CD4-positive, alpha-beta memory T cell (primary cell): ENCODE measurements at regions not wholly inside any gene's neighbourhood (a gene's known extent, or its start where the extent isn't known, plus 50 kb on each side); places are given as distances from the start of the nearest gene placed in this dataset.

Experiments
- CTCF ChIA-PET: fragments of 350-600 bp; sonication (Branson Sonifier 250); formaldehyde crosslinking; loops from one replicate; lab custom pipeline; 2021; ENCODE audit warnings: inconsistent platforms; ENCODE audit not compliant: partially characterized antibody; lab: Charles Lee
- POLR2A ChIA-PET: fragments of 350-600 bp; sonication (Branson Sonifier 250); formaldehyde crosslinking; loops from one replicate; lab custom pipeline; 2021; ENCODE audit not compliant: partially characterized antibody; lab: Charles Lee
- DNase-seq, 5 donors: peaks; one replicate each; pipeline versions ENCODE4 v3.0.0 to v3.0.0-alpha.2; 2020 to 2022; ENCODE audit warnings: mixed read lengths in 1 of 5
- H3K27ac ChIP-seq: one replicate; pipeline ENCODE4 v1.7.0; 2013; ENCODE audit warnings: low read depth, low read length
- H3K27me3 ChIP-seq: 2 replicates; pipeline ENCODE4 v1.7.0; 2013; ENCODE audit warnings: mild to moderate bottlenecking, low read length, moderate library complexity; ENCODE audit not compliant: insufficient read depth
- H3K36me3 ChIP-seq: 2 replicates; pipeline ENCODE4 v1.7.0; 2013; ENCODE audit warnings: mild to moderate bottlenecking, low read length, moderate library complexity; ENCODE audit not compliant: insufficient read depth
- H3K4me1 ChIP-seq: 2 replicates; pipeline ENCODE4 v1.7.0; 2013; ENCODE audit warnings: mild to moderate bottlenecking, low read length, moderate library complexity; ENCODE audit not compliant: insufficient read depth
- H3K4me3 ChIP-seq, 2 donors: one replicate each; pipeline ENCODE4 v1.7.0; 2013; ENCODE audit warnings: low read length in 2 of 2, mild to moderate bottlenecking in 1 of 2
- H3K9me3 ChIP-seq, 2 donors: one replicate each; pipeline ENCODE4 v1.7.0; 2013; ENCODE audit warnings: low read length in 2 of 2, control low read depth in 1 of 2; ENCODE audit not compliant: control insufficient read depth in 1 of 2
- H3K27ac Mint-ChIP-seq, 7 donors: one replicate each; pipeline ENCODE4 v1.8.0; 2020 to 2021; ENCODE audit warnings: mixed read lengths in 7 of 7, mild to moderate bottlenecking in 6 of 7, inconsistent platforms in 3 of 7, moderate library complexity in 3 of 7
- H3K27me3 Mint-ChIP-seq, 2 donors: one replicate each; pipeline ENCODE4 v1.8.0; 2020 to 2021; ENCODE audit warnings: mixed read lengths in 2 of 2
- H3K36me3 Mint-ChIP-seq, 2 donors: one replicate each; pipeline ENCODE4 v1.8.0; 2020 to 2021; ENCODE audit warnings: mixed read lengths in 2 of 2, inconsistent platforms in 1 of 2, mild to moderate bottlenecking in 1 of 2
- H3K4me1 Mint-ChIP-seq, 4 donors: one replicate each; pipeline ENCODE4 v1.8.0; 2020 to 2021; ENCODE audit warnings: mixed read lengths in 4 of 4, mild to moderate bottlenecking in 1 of 4
- H3K4me3 Mint-ChIP-seq, 8 donors: one replicate each; pipeline ENCODE4 v1.8.0; 2020 to 2021; ENCODE audit warnings: mixed read lengths in 8 of 8, mild to moderate bottlenecking in 7 of 8, moderate library complexity in 6 of 8, inconsistent platforms in 3 of 8
- H3K9me3 Mint-ChIP-seq, 8 donors: one replicate each; pipeline ENCODE4 v1.8.0; 2020 to 2021; ENCODE audit warnings: mixed read lengths in 8 of 8, mild to moderate bottlenecking in 5 of 8, inconsistent platforms in 3 of 8, moderate library complexity in 1 of 8
- intact Hi-C: fragments of 100-400 bp; cut with micrococcal nuclease; formaldehyde crosslinking; loops from one replicate; pipeline ENCODE4 v1.15.1; 2023

DNA sequence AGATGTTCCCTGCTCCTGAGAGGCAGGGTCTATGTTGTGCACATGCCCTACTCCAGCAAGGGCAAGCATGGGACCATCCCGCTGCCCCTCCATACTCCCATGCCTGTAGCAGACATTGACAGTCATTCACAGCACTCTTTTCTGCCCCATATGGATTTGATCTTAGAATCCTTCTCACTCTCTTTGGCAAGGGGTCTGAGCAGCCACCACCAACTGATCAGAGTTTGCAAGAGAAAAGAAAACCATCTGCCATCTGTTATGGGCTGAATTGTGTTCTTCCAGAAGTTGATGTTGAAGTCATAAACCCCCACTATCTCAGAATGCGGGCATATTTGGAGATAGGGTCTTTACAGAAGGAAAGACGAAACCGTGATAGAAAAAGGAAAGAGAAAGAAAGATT is 315.1 kb upstream of the CLINT1 start:
- intact Hi-C loops, result no loop called here
- Mint-ChIP-seq H3K4me3 (no peak overlapping the region), H3K9me3 (peaks cover 0 to 2% (median 0%) of the 10 kb centered on the region in 8 donors), H3K36me3 (no peaks in the 10 kb centered on the region), H3K4me1 (no peaks in the 10 kb centered on the region), H3K27me3 (peaks cover 5 to 12% of the 10 kb centered on the region in 2 donors), H3K27ac (no peak overlapping the region)
- POLR2A ChIA-PET, result no interaction called here
- H3K36me3 ChIP-seq, result no peaks in the 10 kb centered on the region
- CTCF ChIA-PET, result interaction anchor here (0.7 to 1.9 kb wide), 3 partner anchors 520 to 1082 kb away, joined by 3 to 13 read pairs (median 4); no protein-coding TSS in a partner anchor
- no peaks in the 10 kb centered on the region for H3K4me1 ChIP-seq
- H3K27ac ChIP-seq, result no peak overlapping the region
- no peaks in the 10 kb centered on the region for H3K9me3 ChIP-seq
- DNase-seq, result no peak
- no peaks in the 10 kb centered on the region for H3K27me3 ChIP-seq
- H3K4me3 ChIP-seq, result no peak overlapping the region

- H3K9me3 Mint-ChIP-seq, result peaks cover 0 to 2% (median 0%) of the 10 kb centered on the region in 8 donors
- H3K27me3 Mint-ChIP-seq, result peaks cover 10% of the 10 kb centered on the region in 2 donors
- Histone ChIP-seq H3K36me3 (no peaks in the 10 kb centered on the region), H3K27ac (no peak overlapping the region), H3K4me3 (no peak overlapping the region), H3K27me3 (no peaks in the 10 kb centered on the region), H3K9me3 (no peaks in the 10 kb centered on the region), H3K4me1 (no peaks in the 10 kb centered on the region)
- ChIA-PET POLR2A (no interaction called here), CTCF (interaction anchor here (1.1 to 1.6 kb wide), 3 partner anchors 11 to 961 kb away, joined by 3 read pairs; no protein-coding TSS in a partner anchor)
- no peak for DNase-seq
- no peak overlapping the region for H3K27ac Mint-ChIP-seq
- intact Hi-C loops, result no loop called here
- no peaks in the 10 kb centered on the region for H3K36me3 Mint-ChIP-seq
- no peaks in the 10 kb centered on the region for H3K4me1 Mint-ChIP-seq
- H3K4me3 Mint-ChIP-seq, result no peak overlapping the region
Observed at GRCh38 chr5:158172005-158172404, 313.1 kb upstream of the CLINT1 start.

DNA sequence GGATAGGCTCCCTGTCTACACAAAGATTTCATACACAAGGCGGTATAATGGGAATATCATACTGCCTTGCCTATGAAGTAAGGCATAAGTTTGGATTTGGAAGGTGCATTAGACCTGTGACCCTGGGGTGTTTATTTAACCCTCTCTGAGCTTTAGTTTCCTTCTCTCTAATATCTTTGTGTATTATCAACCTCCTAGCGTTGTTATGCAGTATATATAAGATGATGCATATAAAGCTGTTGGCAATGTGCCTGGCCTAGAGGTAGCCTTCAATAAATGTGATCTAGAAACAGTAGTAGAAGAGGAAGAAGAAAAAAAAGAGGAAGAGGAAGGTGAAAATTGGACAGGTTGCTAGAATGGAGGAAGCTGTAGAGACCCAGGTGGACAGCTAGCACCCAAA is 311.6 kb upstream of the CLINT1 start:
- POLR2A ChIA-PET, result no interaction called here
- no peaks in the 10 kb centered on the region for H3K36me3 Mint-ChIP-seq
- no peak for DNase-seq
- Histone ChIP-seq H3K4me1 (no peaks in the 10 kb centered on the region), H3K27me3 (no peaks in the 10 kb centered on the region), H3K27ac (no peak overlapping the region), H3K4me3 (no peak overlapping the region), H3K36me3 (no peaks in the 10 kb centered on the region), H3K9me3 (no peaks in the 10 kb centered on the region)
- no peak overlapping the region for H3K4me3 Mint-ChIP-seq
- H3K4me1 Mint-ChIP-seq, result no peaks in the 10 kb centered on the region
- H3K27ac Mint-ChIP-seq, result no peak overlapping the region
- peaks cover 0 to 2% (median 0%) of the 10 kb centered on the region in 8 donors for H3K9me3 Mint-ChIP-seq
- CTCF ChIA-PET, result interaction anchor here (0.6 to 1.6 kb wide), 3 partner anchors 27 to 936 kb away, joined by 3 read pairs; no protein-coding TSS in a partner anchor
- peaks cover 12 to 18% of the 10 kb centered on the region in 2 donors for H3K27me3 Mint-ChIP-seq
- intact Hi-C loops, result no loop called here

GRCh38 chr5:158170060-158170459 is 311.1 kb upstream of the CLINT1 start:
- CTCF ChIA-PET, result interaction anchor here (0.8 kb wide), 1 partner anchor 936 kb away, joined by 4 read pairs; no protein-coding TSS in a partner anchor
- POLR2A ChIA-PET, result no interaction called here

GRCh38 chr5:158166424-158166823 is 307.5 kb upstream of the CLINT1 start:
- no peak overlapping the region for H3K27ac Mint-ChIP-seq
- no peaks in the 10 kb centered on the region for H3K4me1 Mint-ChIP-seq
- Histone ChIP-seq H3K4me1 (no peaks in the 10 kb centered on the region), H3K27me3 (no peaks in the 10 kb centered on the region), H3K4me3 (no peak overlapping the region), H3K9me3 (no peaks in the 10 kb centered on the region), H3K27ac (no peak overlapping the region), H3K36me3 (no peaks in the 10 kb centered on the region)
- ChIA-PET POLR2A (no interaction called here), CTCF (no interaction called here)
- H3K9me3 Mint-ChIP-seq, result peaks cover 0 to 2% (median 0%) of the 10 kb centered on the region in 8 donors
- DNase-seq, result no peak
- intact Hi-C loops, result no loop called here
- H3K36me3 Mint-ChIP-seq, result no peaks in the 10 kb centered on the region
- peaks cover 14 to 20% of the 10 kb centered on the region in 2 donors for H3K27me3 Mint-ChIP-seq
- H3K4me3 Mint-ChIP-seq, result no peak overlapping the region

More at GRCh38 chr5:158170060-158170459, 311.1 kb upstream of the CLINT1 start:
- H3K36me3 ChIP-seq, result no peaks in the 10 kb centered on the region
- H3K27ac Mint-ChIP-seq, result no peak overlapping the region
- DNase-seq, result no peak
- H3K27me3 ChIP-seq, result no peaks in the 10 kb centered on the region
- intact Hi-C loops, result no loop called here
- H3K27ac ChIP-seq, result no peak overlapping the region
- H3K4me1 ChIP-seq, result no peaks in the 10 kb centered on the region
- peaks cover 13 to 20% of the 10 kb centered on the region in 2 donors for H3K27me3 Mint-ChIP-seq
- H3K36me3 Mint-ChIP-seq, result no peaks in the 10 kb centered on the region
- no peaks in the 10 kb centered on the region for H3K4me1 Mint-ChIP-seq
- H3K9me3 ChIP-seq, result no peaks in the 10 kb centered on the region
- H3K9me3 Mint-ChIP-seq, result peaks cover 0 to 2% (median 0%) of the 10 kb centered on the region in 8 donors
- H3K4me3 ChIP-seq, result no peak overlapping the region
- H3K4me3 Mint-ChIP-seq, result no peak overlapping the region

DNA sequence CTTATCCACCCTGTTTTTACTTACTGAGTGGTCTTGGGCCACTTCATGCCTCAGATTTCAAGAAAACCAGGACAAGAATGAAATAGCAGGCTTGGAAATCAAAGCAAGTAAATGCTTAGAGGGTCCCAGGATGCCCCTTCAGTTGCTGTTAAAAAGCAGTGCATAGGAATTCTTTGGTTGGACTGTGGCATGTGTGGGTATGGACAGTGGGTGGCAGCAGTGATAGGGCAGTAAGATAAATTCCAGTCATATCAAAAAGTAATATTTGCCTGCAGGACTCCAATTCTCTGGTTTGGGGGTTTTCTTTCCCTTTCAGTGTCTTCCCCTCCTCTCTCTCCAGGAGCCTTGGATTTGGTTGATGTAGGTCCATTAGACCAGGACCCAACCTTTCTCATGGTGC is 306.7 kb upstream of the CLINT1 start:
- no peak for DNase-seq
- Mint-ChIP-seq H3K36me3 (no peaks in the 10 kb centered on the region), H3K9me3 (peaks cover 0 to 2% (median 0%) of the 10 kb centered on the region in 8 donors), H3K27ac (no peak overlapping the region), H3K4me1 (no peaks in the 10 kb centered on the region), H3K4me3 (no peak overlapping the region), H3K27me3 (peaks cover 14 to 20% of the 10 kb centered on the region in 2 donors)
- CTCF ChIA-PET, result no interaction called here
- no peak overlapping the region for H3K4me3 ChIP-seq
- no peak overlapping the region for H3K27ac ChIP-seq
- H3K36me3 ChIP-seq, result no peaks in the 10 kb centered on the region
- POLR2A ChIA-PET, result no interaction called here
- H3K4me1 ChIP-seq, result no peaks in the 10 kb centered on the region
- no peaks in the 10 kb centered on the region for H3K27me3 ChIP-seq
- intact Hi-C loops, result no loop called here
- H3K9me3 ChIP-seq, result no peaks in the 10 kb centered on the region

- peaks cover 0 to 1% (median 0%) of the 10 kb centered on the region in 4 donors for H3K4me1 Mint-ChIP-seq
- ChIA-PET POLR2A (no interaction called here), CTCF (no interaction called here)
- Histone ChIP-seq H3K4me1 (no peaks in the 10 kb centered on the region), H3K4me3 (no peak overlapping the region), H3K36me3 (no peaks in the 10 kb centered on the region), H3K9me3 (no peaks in the 10 kb centered on the region), H3K27ac (no peak overlapping the region), H3K27me3 (no peaks in the 10 kb centered on the region)
- intact Hi-C loops, result no loop called here
- no peak overlapping the region for H3K4me3 Mint-ChIP-seq
- H3K9me3 Mint-ChIP-seq, result peaks cover 0 to 2% (median 0%) of the 10 kb centered on the region in 8 donors
- DNase-seq, result no peak
- H3K27me3 Mint-ChIP-seq, result peaks cover 12 to 21% of the 10 kb centered on the region in 2 donors
- no peaks in the 10 kb centered on the region for H3K36me3 Mint-ChIP-seq
- H3K27ac Mint-ChIP-seq, result no peak overlapping the region
Observed at GRCh38 chr5:158164296-158165047, 305.5 kb upstream of the CLINT1 start.
